ENCODE measurements at regions not wholly inside any gene's neighbourhood (a gene's known extent, or its start where the extent isn't known, plus 50 kb on each side); places are given as distances from the start of the nearest gene placed in this dataset.

DNA sequence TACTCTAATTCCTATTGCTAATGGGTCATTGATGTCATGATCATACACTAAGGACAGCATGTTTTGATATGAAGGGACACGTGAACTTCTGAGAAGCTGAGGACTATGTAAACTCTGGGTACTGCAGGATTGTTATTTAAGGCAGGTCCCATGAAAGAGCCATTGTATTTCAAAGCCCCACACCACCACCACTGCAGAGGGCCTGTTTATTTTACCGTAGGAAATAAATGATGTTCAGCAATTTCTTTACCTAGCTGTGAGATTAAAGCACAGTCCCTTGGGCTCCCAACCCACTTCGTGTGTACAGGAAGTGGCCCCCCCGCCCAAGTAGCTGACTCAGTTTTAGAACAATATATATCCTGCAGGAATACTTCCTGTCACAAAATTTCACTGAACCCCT is 89.8 kb upstream of the ACSL4 start:
- H3K36me3 Mint-ChIP-seq (ENCODE audit: low read depth), result no peaks in the 10 kb centered on the region
- Histone ChIP-seq H3K27me3 (ENCODE audit: control insufficient read depth in 1 of 2, insufficient read depth in 2 of 2, low read length in 2 of 2) (no peaks in the 10 kb centered on the region), H3K9me3 (ENCODE audit: control insufficient read depth in 1 of 2, insufficient read depth in 1 of 2, low read length in 2 of 2) (no peaks in the 10 kb centered on the region), H3K27ac (ENCODE audit: low read depth in 1 of 2, low read length in 2 of 2) (no peak overlapping the region), H3K4me3 (ENCODE audit: low read length) (no peak overlapping the region), H3K36me3 (ENCODE audit: insufficient read depth, low read length) (no peaks in the 10 kb centered on the region), H3K4me1 (ENCODE audit: insufficient read depth, low read length) (no peaks in the 10 kb centered on the region)
- ATAC-seq (ENCODE audit: poor library complexity) (no peak), DNase-seq (no peak)
- CTCF ChIA-PET, result no interaction called here
- H3K4me3 Mint-ChIP-seq, result no peak overlapping the region
- intact Hi-C loops (cut with DNase I, micrococcal nuclease), result no loop called here
- H3K9me3 Mint-ChIP-seq, result no peaks in the 10 kb centered on the region
- H3K27me3 Mint-ChIP-seq, result no peaks in the 10 kb centered on the region
- H3K4me1 Mint-ChIP-seq (ENCODE audit: low read depth), result no peaks in the 10 kb centered on the region
- TF ChIP-seq, protein P1, sequence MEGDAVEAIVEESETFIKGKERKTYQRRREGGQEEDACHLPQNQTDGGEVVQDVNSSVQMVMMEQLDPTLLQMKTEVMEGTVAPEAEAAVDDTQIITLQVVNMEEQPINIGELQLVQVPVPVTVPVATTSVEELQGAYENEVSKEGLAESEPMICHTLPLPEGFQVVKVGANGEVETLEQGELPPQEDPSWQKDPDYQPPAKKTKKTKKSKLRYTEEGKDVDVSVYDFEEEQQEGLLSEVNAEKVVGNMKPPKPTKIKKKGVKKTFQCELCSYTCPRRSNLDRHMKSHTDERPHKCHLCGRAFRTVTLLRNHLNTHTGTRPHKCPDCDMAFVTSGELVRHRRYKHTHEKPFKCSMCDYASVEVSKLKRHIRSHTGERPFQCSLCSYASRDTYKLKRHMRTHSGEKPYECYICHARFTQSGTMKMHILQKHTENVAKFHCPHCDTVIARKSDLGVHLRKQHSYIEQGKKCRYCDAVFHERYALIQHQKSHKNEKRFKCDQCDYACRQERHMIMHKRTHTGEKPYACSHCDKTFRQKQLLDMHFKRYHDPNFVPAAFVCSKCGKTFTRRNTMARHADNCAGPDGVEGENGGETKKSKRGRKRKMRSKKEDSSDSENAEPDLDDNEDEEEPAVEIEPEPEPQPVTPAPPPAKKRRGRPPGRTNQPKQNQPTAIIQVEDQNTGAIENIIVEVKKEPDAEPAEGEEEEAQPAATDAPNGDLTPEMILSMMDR (IDR thresholded peaks at IDR 0.05), result no peak
- no peak overlapping the region for H3K27ac Mint-ChIP-seq
- POLR2A ChIA-PET, result no interaction called here

DNA sequence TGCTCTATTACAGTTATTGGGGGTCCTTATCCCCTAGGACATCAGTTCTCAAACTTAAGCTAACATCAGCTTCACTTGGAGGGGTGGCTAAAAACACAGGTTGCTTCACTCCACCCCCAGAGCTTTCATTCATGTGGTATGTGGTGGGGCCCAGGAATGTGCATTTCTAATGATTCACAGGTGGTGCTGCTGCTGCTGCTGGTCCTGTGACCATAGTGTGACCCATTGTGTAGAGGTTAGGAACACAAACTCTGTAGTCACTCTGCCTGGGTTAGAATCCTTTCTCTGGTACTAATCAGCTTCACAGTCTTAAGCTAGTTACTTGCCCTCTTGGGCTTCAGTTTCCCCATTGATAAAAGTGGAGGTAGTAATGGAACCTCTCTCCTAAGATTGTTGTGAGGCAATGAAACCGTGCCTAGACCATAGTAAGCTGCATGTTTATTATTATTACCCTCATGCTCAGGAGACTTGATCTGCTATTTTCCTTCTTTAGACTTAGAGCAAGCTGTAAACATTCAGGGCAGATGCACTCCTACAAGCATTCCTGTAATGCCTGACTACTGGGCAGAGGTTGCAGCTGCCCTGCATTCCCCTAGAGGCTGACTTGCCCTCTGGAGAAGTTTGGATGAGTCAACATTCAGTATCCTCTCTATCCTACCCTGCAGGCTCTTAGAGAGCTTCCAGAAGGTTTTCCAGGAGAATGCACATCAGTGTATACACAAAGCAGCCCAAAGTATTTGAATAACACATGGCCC is 94.1 kb upstream of the ACSL4 start:
- Mint-ChIP-seq H3K4me1 (ENCODE audit: low read depth) (no peaks in the 10 kb centered on the region), H3K27me3 (no peaks in the 10 kb centered on the region), H3K36me3 (ENCODE audit: low read depth) (no peaks in the 10 kb centered on the region), H3K4me3 (no peak overlapping the region), H3K9me3 (no peaks in the 10 kb centered on the region), H3K27ac (no peak overlapping the region)
- POLR2A ChIA-PET, result no interaction called here
- H3K9me3 ChIP-seq (ENCODE audit: control insufficient read depth in 1 of 2, insufficient read depth in 1 of 2, low read length in 2 of 2), result no peaks in the 10 kb centered on the region
- no peaks in the 10 kb centered on the region for H3K4me1 ChIP-seq (ENCODE audit: insufficient read depth, low read length)
- no peak overlapping the region for H3K4me3 ChIP-seq (ENCODE audit: low read length)
- no peaks in the 10 kb centered on the region for H3K36me3 ChIP-seq (ENCODE audit: insufficient read depth, low read length)
- no peak overlapping the region for H3K27ac ChIP-seq (ENCODE audit: low read depth in 1 of 2, low read length in 2 of 2)
- H3K27me3 ChIP-seq (ENCODE audit: control insufficient read depth in 1 of 2, insufficient read depth in 2 of 2, low read length in 2 of 2), result no peaks in the 10 kb centered on the region
- DNase-seq (no peak), ATAC-seq (ENCODE audit: poor library complexity) (no peak)
- intact Hi-C loops (cut with DNase I, micrococcal nuclease), result no loop called here
- CTCF ChIA-PET, result no interaction called here
- TF ChIP-seq, protein P1 (IDR thresholded peaks at IDR 0.05), result no peak

DNA sequence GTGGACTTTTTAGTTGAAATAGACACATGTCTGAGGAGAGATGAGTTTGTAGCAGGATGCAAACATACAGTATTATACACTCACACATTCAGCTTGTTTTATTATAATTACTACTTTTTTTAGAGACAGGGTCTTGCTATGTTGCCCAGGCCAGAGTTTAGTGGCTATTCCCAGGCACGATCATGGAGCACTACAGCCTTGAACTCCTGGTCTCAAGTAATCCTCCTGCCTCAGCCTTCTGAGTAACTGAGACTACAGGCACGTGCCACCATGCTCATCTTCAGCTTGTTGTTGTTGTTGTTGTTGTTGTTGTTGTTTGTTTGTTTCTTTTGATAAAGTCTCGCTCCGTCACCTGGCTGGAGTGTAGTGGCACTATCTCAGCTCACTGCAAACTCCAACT is 94.7 kb upstream of the ACSL4 start:
- Histone ChIP-seq H3K27me3 (ENCODE audit: control insufficient read depth in 1 of 2, insufficient read depth in 2 of 2, low read length in 2 of 2) (no peaks in the 10 kb centered on the region), H3K27ac (ENCODE audit: low read depth in 1 of 2, low read length in 2 of 2) (no peak overlapping the region), H3K4me1 (ENCODE audit: insufficient read depth, low read length) (no peaks in the 10 kb centered on the region), H3K36me3 (ENCODE audit: insufficient read depth, low read length) (no peaks in the 10 kb centered on the region), H3K4me3 (ENCODE audit: low read length) (no peak overlapping the region), H3K9me3 (ENCODE audit: control insufficient read depth in 1 of 2, insufficient read depth in 1 of 2, low read length in 2 of 2) (no peaks in the 10 kb centered on the region)
- intact Hi-C loops (cut with DNase I, micrococcal nuclease), result no loop called here
- no peaks in the 10 kb centered on the region for H3K9me3 Mint-ChIP-seq
- H3K27ac Mint-ChIP-seq, result no peak overlapping the region
- TF ChIP-seq, protein P1 (IDR thresholded peaks at IDR 0.05), result no peak
- ATAC-seq (ENCODE audit: poor library complexity), result no peak
- H3K27me3 Mint-ChIP-seq, result no peaks in the 10 kb centered on the region
- DNase-seq, result no peak
- POLR2A ChIA-PET, result no interaction called here
- H3K4me3 Mint-ChIP-seq, result no peak overlapping the region
- CTCF ChIA-PET, result no interaction called here
- no peaks in the 10 kb centered on the region for H3K36me3 Mint-ChIP-seq (ENCODE audit: low read depth)
- no peaks in the 10 kb centered on the region for H3K4me1 Mint-ChIP-seq (ENCODE audit: low read depth)

Measured in CD4-positive, alpha-beta T cell (primary cell).